HG02870 (cell line): ENCODE measurements at regions not wholly inside any gene's neighbourhood (a gene's known extent, or its start where the extent isn't known, plus 50 kb on each side); places are given as distances from the start of the nearest gene placed in this dataset.
"Not testable (repeated sequence)": the region's sequence is repeated elsewhere in the genome, so short reads cannot be mapped to it uniquely, and the experiment has no call there.

Experiments
- ATAC-seq: cut with Tn5 transposase; IDR thresholded peaks from one replicate; pipeline ENCODE4 v1.9.1; 2021; ENCODE audit warnings: mild to moderate bottlenecking, moderate library complexity; ENCODE audit not compliant: unreplicated experiment

- not testable (repeated sequence) for ATAC-seq
Measured at GRCh38 chr10:27347827-27348207, 107.2 kb upstream of the ACBD5 start.

- peak; percentile 37 for ATAC-seq
Measured at GRCh38 chr10:27345455-27345920, 104.9 kb upstream of the ACBD5 start.

GRCh38 chr10:27344568-27345454, 104.2 kb upstream of the ACBD5 start:
- peak; percentile 76 for ATAC-seq

- ATAC-seq: no peak
Measured at GRCh38 chr10:27341001-27341400, 100.4 kb upstream of the ACBD5 start.

GRCh38 chr10:27335246-27335645, 94.6 kb upstream of the ACBD5 start:
- ATAC-seq: not testable (repeated sequence)

GRCh38 chr10:27330074-27330473, 89.5 kb upstream of the ACBD5 start:
- ATAC-seq: no peak

- no peak for ATAC-seq
Measured at GRCh38 chr10:27328946-27329345, 88.3 kb upstream of the ACBD5 start.

- not testable (repeated sequence) for ATAC-seq
Measured at GRCh38 chr10:27326748-27327147, 86.2 kb upstream of the ACBD5 start.

GRCh38 chr10:27319752-27320431, 79.3 kb upstream of the ACBD5 start:
- ATAC-seq: peak; percentile 76

- ATAC-seq: peak; percentile 18
Measured at GRCh38 chr10:27319139-27319538, 78.5 kb upstream of the ACBD5 start.

GRCh38 chr10:27315082-27315481, 74.5 kb upstream of the ACBD5 start:
- not testable (repeated sequence) for ATAC-seq

GRCh38 chr10:27313586-27313985, 73.0 kb upstream of the ACBD5 start:
- ATAC-seq: not testable (repeated sequence)

- no peak for ATAC-seq
Measured at GRCh38 chr10:27312854-27313253, 72.3 kb upstream of the ACBD5 start.

GRCh38 chr10:27311809-27312208, 71.2 kb upstream of the ACBD5 start:
- ATAC-seq: not testable (repeated sequence)

GRCh38 chr10:27298522-27298850, 57.9 kb upstream of the ACBD5 start:
- ATAC-seq: not testable (repeated sequence)

- ATAC-seq: no peak
Measured at GRCh38 chr10:27297844-27298521, 57.4 kb upstream of the ACBD5 start.

GRCh38 chr10:27296285-27296684, 55.7 kb upstream of the ACBD5 start:
- ATAC-seq: not testable (repeated sequence)

GRCh38 chr10:27291253-27291895, 50.8 kb upstream of the ACBD5 start:
- ATAC-seq: peak; percentile 93
